ENCODE measurements at regions not wholly inside any gene's neighbourhood (a gene's known extent, or its start where the extent isn't known, plus 50 kb on each side); places are given as distances from the start of the nearest gene placed in this dataset.

DNA sequence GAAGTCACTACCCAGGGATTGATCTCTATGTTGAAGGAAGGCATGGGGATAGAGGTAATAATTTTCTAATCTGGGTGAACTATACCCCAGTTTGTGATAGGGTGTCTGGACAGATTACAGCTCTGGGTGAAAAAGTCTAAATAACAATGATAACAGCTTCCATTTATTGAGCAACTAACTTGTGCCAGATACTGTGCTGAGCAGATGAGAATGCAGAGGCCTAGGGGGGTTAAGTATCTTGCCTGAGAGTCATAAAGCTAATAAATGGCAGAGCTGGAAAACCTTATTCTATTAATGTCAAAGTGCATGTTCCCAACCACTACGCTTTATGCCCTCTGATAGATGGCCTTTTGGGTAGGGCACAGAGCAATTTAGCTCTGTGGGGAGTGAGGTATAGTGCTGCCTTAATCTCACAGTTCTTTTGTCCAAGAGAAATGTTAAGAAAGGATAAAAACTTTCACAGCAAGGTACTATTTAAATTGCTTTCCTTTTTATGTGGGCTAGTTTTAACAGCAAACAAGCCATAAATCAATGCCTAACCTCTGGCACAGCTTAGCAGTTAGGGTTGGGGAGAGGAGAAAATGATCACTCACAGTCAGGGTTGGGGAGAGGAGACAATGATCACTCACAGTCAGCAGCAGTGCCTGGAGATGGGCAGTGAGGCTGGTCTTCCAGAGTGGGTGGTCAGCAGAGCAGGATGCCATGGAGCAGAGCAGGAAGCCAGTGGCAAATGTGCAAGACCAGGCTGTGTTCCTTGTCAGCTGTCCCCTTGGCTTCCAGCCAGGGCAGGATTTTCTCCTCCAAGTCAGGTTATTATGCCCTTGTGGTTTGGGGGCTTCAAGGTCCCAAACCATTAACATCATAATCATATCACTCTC lies 187.0 kb downstream of the CARTPT start:
- TF ChIP-seq FOXP2 (optimal IDR thresholded peaks at IDR 0.05; ENCODE audit: borderline replicate concordance, extremely low read depth, extremely low read length, insufficient read depth) (no peak), POLR2AphosphoS5 (IDR thresholded peaks at IDR 0.05; ENCODE audit: low read depth, low read length) (no peak), REST (IDR thresholded peaks at IDR 0.05; ENCODE audit: insufficient read depth in 1 of 2, low read depth in 2 of 2, low read length in 2 of 2) (no peak), SIN3A (IDR thresholded peaks at IDR 0.05; ENCODE audit: borderline replicate concordance, insufficient read depth, low read length) (no peak), TAF1 (IDR thresholded peaks at IDR 0.05; ENCODE audit: borderline replicate concordance, insufficient read depth, low read length) (no peak)

Data from PFSK-1 (cell line).